Thoracic aorta (tissue), 2 donors: ENCODE measurements at regions not wholly inside any gene's neighbourhood (a gene's known extent, or its start where the extent isn't known, plus 50 kb on each side); places are given as distances from the start of the nearest gene placed in this dataset.

ENCODE experiments used
- ATAC-seq: fragments of 150-250 bp; one replicate; pipeline ENCODE4 v1.8.0; 2017; ENCODE audit warnings: low read depth; ENCODE audit not compliant: insufficient number of reproducible peaks, low FRiP score
- DNase-seq: peaks from one replicate; pipeline ENCODE4 v3.0.0-alpha.2; 2020; ENCODE audit warnings: low spot score
- H3K27ac ChIP-seq, 2 donors: fragments of 200-600 bp; sonication (generic); 1 replicate in 1 of 2; 2 replicates in 1 of 2; pipeline ENCODE4 v1.5.1; 2016; ENCODE audit warnings: mild to moderate bottlenecking in 2 of 2, moderate library complexity in 2 of 2
- H3K27me3 ChIP-seq: fragments of 200-600 bp; sonication (generic); replicated peaks from 2 replicates; pipeline ENCODE4 v1.6.0; 2016; ENCODE audit warnings: mild to moderate bottlenecking; ENCODE audit not compliant: insufficient read depth
- H3K36me3 ChIP-seq: fragments of 200-600 bp; sonication (generic); one replicate; pipeline ENCODE4 v1.5.1; 2016
- H3K4me1 ChIP-seq, 2 donors: fragments of 200-600 bp; sonication (generic); 1 replicate in 1 of 2; 2 replicates in 1 of 2; pipeline versions ENCODE4 v1.5.1 to v1.6.0; 2016; ENCODE audit warnings: low read depth in 2 of 2, mild to moderate bottlenecking in 1 of 2; ENCODE audit not compliant: control insufficient read depth in 1 of 2
- H3K4me3 ChIP-seq: fragments of 200-600 bp; sonication (generic); 2 replicates; pipeline ENCODE4 v1.5.1; 2016; ENCODE audit warnings: mild to moderate bottlenecking
- H3K9me3 ChIP-seq: fragments of 200-600 bp; sonication (generic); 2 replicates; pipeline ENCODE4 v1.5.1; 2016
- TF ChIP-seq, protein P1 (sequence below): fragments of 200-600 bp; sonication (generic); IDR thresholded peaks from one replicate; pipeline ENCODE4 v1.5.1; 2019; ENCODE audit warnings: antibody characterized with exemption

GRCh38 chr10:61313460-61313859, 139.7 kb downstream of the TMEM26 start:
- Histone ChIP-seq H3K4me1 (no peaks in the 10 kb centered on the region), H3K27me3 (no peaks in the 10 kb centered on the region), H3K9me3 (no peaks in the 10 kb centered on the region), H3K36me3 (no peaks in the 10 kb centered on the region), H3K27ac (no peak overlapping the region), H3K4me3 (no peak overlapping the region)
- TF ChIP-seq, protein P1, sequence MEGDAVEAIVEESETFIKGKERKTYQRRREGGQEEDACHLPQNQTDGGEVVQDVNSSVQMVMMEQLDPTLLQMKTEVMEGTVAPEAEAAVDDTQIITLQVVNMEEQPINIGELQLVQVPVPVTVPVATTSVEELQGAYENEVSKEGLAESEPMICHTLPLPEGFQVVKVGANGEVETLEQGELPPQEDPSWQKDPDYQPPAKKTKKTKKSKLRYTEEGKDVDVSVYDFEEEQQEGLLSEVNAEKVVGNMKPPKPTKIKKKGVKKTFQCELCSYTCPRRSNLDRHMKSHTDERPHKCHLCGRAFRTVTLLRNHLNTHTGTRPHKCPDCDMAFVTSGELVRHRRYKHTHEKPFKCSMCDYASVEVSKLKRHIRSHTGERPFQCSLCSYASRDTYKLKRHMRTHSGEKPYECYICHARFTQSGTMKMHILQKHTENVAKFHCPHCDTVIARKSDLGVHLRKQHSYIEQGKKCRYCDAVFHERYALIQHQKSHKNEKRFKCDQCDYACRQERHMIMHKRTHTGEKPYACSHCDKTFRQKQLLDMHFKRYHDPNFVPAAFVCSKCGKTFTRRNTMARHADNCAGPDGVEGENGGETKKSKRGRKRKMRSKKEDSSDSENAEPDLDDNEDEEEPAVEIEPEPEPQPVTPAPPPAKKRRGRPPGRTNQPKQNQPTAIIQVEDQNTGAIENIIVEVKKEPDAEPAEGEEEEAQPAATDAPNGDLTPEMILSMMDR: no peak
- no peak for DNase-seq
- ATAC-seq: no peak

DNA sequence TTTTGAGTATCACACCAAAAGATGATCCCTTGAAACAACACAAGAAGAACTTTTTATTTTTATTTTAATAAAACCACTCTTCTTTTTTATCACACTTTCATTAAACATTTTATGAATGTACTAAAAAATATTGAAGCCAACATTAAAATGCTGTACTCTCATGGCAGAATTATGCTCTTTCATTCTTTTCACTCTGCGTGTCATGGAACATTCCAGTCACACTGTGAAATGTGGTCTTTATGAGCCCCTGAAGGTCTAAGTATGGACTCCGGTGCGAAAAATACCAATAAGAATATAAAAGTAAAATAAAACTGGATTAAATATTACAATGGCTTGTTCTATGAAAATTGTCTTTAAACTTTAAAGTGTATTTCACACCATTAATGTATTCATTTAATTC, 148.4 kb downstream of the TMEM26 start:
- peaks cover 3 to 7% of the 10 kb centered on the region in 2 donors for H3K4me1 ChIP-seq
- no peak overlapping the region for H3K4me3 ChIP-seq
- TF ChIP-seq, protein P1: no peak
- ATAC-seq (no peak), DNase-seq (no peak)
- no peaks in the 10 kb centered on the region for H3K9me3 ChIP-seq
- H3K36me3 ChIP-seq: no peaks in the 10 kb centered on the region
- no peaks in the 10 kb centered on the region for H3K27me3 ChIP-seq
- H3K27ac ChIP-seq: no peak overlapping the region

DNA sequence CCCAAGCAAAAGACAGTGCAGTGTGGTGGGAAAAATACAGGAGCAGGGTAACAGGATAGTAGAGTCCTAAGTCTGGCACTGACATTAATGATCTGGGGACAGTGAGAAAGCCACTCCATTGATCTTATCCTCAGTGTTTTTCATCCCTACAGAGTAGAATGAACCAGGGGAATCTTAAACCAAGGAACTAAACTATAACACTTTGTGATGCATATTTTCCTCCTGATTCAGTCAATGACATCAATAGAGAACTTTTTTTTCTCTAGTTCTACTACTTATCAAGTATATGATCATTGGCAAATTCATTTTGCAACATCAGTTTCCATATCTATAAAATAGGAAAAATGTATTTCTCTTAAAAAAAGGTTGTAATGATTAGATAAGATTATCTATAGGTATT, 151.1 kb downstream of the TMEM26 start:
- Histone ChIP-seq H3K27me3 (no peaks in the 10 kb centered on the region), H3K4me3 (no peak overlapping the region), H3K27ac (no peak overlapping the region), H3K9me3 (peaks cover 2% of the 10 kb centered on the region), H3K4me1 (peaks cover 3 to 7% of the 10 kb centered on the region in 2 donors), H3K36me3 (no peaks in the 10 kb centered on the region)
- DNase-seq: no peak
- no peak for ATAC-seq
- TF ChIP-seq, protein P1: no peak

DNA sequence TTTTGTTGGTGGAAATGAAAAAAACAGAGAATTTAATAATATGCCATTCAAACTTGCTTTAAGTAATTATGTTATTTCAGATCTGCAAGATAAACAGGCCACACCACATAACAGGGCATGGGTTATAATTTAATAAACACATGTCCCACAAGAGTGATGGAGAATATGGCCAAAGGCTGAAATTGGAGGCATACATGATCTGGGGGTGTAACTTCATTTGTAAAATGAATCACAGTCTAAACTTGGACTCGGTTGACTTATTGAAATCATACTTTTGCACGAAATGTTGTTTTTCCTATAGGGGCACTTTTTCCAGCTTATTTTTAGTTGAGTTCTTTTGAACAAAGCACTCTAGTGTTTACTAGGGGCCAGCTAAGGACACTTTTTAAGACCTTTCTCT, 151.6 kb downstream of the TMEM26 start:
- TF ChIP-seq, protein P1: no peak
- peaks cover 3 to 7% of the 10 kb centered on the region in 2 donors for H3K4me1 ChIP-seq
- peaks cover 2% of the 10 kb centered on the region for H3K9me3 ChIP-seq
- H3K27ac ChIP-seq: no peak overlapping the region
- ATAC-seq: no peak
- no peak overlapping the region for H3K4me3 ChIP-seq
- no peak for DNase-seq
- H3K36me3 ChIP-seq: no peaks in the 10 kb centered on the region
- no peaks in the 10 kb centered on the region for H3K27me3 ChIP-seq

DNA sequence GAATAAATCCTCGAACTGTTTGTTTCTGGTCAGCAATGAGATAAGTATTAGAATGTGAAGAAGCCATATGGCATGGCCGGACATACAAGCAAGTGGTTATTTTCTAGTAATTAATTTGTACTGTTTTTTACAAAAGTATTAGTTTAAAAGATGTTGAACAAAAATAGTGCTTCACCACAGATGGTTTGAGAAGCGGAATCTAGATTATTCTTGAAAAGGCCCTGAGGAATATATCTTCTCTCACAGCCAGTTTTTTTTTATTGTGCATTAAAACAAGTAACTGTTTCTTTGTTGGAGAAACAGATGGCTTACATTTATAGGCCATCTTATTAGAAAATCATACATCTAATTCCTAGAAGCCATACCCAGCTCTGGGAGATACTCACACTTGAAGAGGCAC, 153.3 kb downstream of the TMEM26 start:
- Histone ChIP-seq H3K4me1 (peaks cover 3 to 7% of the 10 kb centered on the region in 2 donors), H3K36me3 (no peaks in the 10 kb centered on the region), H3K27ac (no peak overlapping the region), H3K4me3 (no peak overlapping the region), H3K9me3 (peaks cover 2% of the 10 kb centered on the region), H3K27me3 (no peaks in the 10 kb centered on the region)
- no peak for ATAC-seq
- no peak for DNase-seq
- TF ChIP-seq, protein P1: no peak
